ENCODE measurements at regions not wholly inside any gene's neighbourhood (a gene's known extent, or its start where the extent isn't known, plus 50 kb on each side); places are given as distances from the start of the nearest gene placed in this dataset.

DNA sequence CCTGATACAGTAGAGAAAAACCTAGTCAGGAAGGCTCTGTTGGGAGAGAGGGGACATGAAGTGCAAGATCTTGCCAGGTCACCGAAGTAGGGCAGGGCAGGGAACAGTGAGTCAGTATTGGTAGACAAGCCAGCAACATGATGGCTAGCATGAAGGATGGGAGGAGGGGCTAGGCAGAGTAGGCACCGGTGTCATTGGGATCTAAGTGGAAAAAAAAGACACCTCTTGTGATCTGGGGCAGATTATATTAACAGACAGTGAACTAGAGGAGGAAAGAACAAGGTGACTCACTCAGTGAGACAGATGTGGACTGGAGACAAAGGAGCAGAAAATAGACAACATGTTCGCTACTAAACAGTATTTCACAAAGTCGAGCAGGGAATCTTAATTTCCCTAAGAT is 149.2 kb upstream of the SLC24A5 start:
- TF ChIP-seq, protein P1, sequence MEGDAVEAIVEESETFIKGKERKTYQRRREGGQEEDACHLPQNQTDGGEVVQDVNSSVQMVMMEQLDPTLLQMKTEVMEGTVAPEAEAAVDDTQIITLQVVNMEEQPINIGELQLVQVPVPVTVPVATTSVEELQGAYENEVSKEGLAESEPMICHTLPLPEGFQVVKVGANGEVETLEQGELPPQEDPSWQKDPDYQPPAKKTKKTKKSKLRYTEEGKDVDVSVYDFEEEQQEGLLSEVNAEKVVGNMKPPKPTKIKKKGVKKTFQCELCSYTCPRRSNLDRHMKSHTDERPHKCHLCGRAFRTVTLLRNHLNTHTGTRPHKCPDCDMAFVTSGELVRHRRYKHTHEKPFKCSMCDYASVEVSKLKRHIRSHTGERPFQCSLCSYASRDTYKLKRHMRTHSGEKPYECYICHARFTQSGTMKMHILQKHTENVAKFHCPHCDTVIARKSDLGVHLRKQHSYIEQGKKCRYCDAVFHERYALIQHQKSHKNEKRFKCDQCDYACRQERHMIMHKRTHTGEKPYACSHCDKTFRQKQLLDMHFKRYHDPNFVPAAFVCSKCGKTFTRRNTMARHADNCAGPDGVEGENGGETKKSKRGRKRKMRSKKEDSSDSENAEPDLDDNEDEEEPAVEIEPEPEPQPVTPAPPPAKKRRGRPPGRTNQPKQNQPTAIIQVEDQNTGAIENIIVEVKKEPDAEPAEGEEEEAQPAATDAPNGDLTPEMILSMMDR (IDR thresholded peaks at IDR 0.05; ENCODE audit: low read depth, low read length, missing input control): no peak
- TF ChIP-seq, protein P2, sequence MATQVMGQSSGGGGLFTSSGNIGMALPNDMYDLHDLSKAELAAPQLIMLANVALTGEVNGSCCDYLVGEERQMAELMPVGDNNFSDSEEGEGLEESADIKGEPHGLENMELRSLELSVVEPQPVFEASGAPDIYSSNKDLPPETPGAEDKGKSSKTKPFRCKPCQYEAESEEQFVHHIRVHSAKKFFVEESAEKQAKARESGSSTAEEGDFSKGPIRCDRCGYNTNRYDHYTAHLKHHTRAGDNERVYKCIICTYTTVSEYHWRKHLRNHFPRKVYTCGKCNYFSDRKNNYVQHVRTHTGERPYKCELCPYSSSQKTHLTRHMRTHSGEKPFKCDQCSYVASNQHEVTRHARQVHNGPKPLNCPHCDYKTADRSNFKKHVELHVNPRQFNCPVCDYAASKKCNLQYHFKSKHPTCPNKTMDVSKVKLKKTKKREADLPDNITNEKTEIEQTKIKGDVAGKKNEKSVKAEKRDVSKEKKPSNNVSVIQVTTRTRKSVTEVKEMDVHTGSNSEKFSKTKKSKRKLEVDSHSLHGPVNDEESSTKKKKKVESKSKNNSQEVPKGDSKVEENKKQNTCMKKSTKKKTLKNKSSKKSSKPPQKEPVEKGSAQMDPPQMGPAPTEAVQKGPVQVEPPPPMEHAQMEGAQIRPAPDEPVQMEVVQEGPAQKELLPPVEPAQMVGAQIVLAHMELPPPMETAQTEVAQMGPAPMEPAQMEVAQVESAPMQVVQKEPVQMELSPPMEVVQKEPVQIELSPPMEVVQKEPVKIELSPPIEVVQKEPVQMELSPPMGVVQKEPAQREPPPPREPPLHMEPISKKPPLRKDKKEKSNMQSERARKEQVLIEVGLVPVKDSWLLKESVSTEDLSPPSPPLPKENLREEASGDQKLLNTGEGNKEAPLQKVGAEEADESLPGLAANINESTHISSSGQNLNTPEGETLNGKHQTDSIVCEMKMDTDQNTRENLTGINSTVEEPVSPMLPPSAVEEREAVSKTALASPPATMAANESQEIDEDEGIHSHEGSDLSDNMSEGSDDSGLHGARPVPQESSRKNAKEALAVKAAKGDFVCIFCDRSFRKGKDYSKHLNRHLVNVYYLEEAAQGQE (IDR thresholded peaks at IDR 0.05): no peak
- TF ChIP-seq, protein P3, sequence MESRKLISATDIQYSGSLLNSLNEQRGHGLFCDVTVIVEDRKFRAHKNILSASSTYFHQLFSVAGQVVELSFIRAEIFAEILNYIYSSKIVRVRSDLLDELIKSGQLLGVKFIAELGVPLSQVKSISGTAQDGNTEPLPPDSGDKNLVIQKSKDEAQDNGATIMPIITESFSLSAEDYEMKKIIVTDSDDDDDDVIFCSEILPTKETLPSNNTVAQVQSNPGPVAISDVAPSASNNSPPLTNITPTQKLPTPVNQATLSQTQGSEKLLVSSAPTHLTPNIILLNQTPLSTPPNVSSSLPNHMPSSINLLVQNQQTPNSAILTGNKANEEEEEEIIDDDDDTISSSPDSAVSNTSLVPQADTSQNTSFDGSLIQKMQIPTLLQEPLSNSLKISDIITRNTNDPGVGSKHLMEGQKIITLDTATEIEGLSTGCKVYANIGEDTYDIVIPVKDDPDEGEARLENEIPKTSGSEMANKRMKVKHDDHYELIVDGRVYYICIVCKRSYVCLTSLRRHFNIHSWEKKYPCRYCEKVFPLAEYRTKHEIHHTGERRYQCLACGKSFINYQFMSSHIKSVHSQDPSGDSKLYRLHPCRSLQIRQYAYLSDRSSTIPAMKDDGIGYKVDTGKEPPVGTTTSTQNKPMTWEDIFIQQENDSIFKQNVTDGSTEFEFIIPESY (IDR thresholded peaks at IDR 0.05): no peak
- TF ChIP-seq EGR1 (IDR thresholded peaks at IDR 0.05; ENCODE audit: low read depth in 2 of 2) (no peak), GABPA (IDR thresholded peaks at IDR 0.05 in 1 of 2, conservative IDR thresholded peaks at IDR 0.05 in 1 of 2) (no peak), YY1 (IDR thresholded peaks at IDR 0.05) (no peak), TAF1 (conservative IDR thresholded peaks at IDR 0.05) (no peak), SP1 (IDR thresholded peaks at IDR 0.05) (no peak), JUND (IDR thresholded peaks at IDR 0.05) (no peak)
- TF ChIP-seq, protein P4, sequence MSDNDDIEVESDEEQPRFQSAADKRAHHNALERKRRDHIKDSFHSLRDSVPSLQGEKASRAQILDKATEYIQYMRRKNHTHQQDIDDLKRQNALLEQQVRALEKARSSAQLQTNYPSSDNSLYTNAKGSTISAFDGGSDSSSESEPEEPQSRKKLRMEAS (IDR thresholded peaks at IDR 0.05): no peak

Measured in liver (tissue), 3 donors.